CD4-positive, alpha-beta T cell treated with Interleukin-21 for 1 hour (primary cell): ENCODE measurements at regions not wholly inside any gene's neighbourhood (a gene's known extent, or its start where the extent isn't known, plus 50 kb on each side); places are given as distances from the start of the nearest gene placed in this dataset.
"Not testable (repeated sequence)": the region's sequence is repeated elsewhere in the genome, so short reads cannot be mapped to it uniquely, and the experiment has no call there.

ENCODE experiments used
- DNase-seq: peaks from one replicate; pipeline ENCODE4 v3.0.0-alpha.2; 2020

DNA sequence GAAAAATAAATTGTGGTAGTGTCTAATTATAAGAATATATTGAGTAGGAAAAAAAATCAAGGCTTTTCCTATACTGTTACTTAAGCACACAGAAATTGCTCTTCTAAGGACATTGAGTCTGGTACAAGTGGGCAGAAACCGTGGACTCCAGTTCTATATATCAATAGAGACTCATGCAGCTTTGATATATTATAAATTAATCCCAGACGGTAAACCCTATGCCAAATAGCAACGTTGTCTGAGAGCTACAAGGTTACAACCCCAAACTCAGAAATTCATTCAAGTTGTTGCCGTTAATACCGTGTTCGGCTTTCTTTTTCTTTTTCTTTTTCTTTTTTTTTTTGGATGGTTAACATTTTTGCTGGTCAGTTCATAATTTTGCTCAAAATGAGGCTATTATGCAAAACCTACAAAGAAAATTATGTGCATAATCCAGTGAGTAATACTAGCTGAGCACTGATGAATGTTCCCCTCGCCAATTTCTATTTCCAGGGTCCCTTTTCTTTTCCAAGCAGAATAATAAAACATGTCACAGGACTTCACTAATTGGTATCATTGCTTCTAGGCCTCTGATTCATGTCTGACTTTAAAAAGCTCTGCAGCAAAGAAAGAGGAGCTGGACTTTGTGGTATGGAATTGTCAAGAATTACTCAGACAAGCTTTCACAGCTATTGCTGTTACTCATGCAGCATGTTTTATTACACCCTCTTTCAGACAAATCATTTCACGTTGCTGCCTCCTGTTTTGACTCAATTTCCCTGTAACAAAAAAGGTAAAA lies 737.7 kb downstream of the NLGN4X start:
- DNase-seq = no peak

DNA sequence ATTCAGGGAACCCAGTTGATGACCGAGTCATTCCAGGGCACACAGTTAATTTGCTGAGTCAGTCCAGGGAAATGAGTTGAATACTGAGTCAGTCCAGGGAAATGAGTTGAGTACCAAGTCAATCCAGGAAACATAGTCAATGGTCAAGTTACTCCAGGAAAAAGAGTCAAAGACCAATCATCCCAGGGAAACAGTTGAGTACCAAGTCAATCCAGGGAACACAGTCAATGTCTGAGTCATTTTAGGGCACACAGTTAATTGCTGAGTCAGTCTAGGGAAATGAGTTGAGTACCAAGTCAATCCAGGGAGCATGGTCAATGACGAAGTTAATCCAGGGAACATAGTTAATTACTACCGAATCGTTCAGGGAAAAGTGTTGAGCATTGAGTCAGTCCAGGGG lies 754.4 kb downstream of the NLGN4X start:
- DNase-seq = no peak

DNA sequence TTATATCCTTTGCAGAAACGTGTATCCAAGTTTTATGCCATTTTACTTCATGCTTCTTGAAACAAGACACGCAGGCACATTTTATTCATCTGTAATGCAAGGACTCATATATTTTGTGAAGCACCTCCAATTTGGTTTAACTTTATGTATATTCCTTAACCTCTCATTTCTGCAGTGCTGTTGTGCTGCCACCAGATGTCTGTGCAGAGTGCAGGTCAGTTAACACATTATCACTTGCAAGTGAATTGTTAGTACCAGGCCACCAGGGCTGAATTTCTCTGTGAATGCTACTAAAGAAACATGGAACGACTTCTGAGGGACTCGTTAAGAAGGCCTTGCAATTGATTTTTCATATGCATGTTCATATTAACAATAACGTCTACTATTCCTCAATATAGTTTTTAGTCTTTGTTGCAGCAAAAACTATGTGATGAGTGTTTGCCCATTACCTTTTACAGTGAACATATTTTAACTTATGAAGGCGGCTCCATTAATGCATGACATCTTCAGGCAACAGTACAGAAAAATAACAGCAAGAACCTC lies 770.3 kb downstream of the NLGN4X start:
- no peak for DNase-seq

DNA sequence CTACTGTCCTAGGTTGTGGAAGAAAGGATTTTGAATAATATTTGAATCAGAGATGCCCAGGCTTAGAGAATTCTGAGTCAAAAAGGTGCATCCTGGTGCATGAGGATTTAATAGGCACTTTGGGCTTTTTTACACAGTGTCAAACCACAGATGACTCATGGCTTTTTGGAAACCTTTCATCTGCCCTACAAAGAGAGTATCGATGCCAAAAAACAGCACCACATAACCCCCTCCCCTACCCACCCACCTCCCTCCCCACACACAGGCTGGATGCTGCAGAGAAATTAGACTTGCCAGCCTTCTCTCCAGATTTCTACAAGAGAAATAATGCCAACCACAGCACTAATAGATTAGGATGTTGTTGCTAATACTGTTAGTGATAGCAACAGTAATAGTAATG lies 779.3 kb downstream of the NLGN4X start:
- DNase-seq = no peak

DNA sequence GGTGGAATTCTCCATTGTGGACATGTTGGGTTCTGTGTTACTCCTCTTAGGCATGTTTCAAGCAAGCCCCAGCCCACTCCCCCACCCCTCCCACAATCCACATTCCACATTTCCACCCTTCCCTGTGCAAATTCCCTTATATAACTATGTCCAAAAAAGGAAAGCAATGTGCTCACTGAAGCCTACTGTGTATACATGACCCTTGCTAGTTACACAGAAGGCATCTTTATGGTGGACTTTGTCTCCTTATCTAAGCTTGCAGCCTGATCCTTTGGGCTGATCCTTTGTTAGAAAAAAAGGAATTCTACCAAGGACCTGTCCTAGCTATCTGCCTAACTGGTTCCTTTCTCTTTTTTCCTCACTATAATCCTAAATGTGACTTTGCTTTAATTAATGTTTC lies 796.8 kb downstream of the NLGN4X start:
- DNase-seq = no peak

DNA sequence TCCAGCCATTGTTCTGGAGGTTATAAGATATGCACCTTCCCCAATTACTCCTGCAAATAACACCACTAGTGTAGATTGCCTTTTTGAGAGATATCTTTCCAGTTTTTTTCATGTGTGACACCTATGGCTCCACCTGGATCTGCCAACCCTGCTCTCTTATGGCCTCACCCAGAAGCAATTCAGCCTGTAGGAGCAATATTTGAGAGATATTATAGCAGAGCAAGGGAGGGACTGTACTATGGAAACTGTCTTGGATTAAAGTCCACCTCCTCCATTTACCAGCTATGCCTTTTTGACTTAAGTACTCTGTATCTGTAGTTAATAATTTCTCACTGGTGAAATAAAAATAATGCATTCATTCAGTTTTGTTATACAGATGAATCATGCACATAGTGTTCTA lies 803.5 kb downstream of the NLGN4X start:
- DNase-seq = no peak

DNA sequence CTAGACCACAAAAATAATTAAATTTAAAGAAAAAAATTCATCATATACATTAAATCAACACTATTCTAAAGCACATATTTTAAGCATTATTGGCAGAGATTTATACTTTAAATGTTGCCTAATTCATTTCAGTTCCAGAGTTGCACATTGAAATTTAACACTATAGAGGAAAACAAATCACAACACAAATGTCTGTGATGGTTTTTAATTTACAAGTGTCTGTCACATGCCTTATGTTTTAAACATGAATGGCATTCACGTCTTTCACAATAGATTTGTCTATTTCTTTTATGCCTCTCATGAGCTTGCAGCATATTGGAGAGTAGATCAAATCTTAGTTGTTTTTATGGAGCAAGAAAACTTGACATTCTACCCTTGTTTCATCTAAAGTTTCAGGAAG lies 811.3 kb downstream of the NLGN4X start:
- DNase-seq = no peak

DNA sequence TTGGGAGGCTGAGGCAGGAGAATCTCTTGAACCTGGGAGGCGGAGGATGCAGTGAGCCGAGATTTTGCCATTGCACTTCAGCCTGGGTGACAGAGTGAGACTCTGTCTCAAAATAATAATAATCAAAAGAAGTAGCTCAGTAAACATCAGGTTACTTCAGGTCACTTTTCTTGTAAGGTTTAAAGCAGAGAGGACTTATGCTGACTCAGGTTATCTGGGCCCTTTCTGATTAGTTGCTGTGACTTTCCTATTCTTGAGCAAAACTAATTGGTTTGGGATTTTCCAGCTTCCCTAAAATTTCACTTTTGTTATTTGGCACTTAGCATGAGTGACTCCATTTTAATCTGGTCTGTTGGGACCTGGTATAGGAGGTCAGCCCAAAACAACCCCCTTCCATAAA lies 812.9 kb downstream of the NLGN4X start:
- no peak for DNase-seq

DNA sequence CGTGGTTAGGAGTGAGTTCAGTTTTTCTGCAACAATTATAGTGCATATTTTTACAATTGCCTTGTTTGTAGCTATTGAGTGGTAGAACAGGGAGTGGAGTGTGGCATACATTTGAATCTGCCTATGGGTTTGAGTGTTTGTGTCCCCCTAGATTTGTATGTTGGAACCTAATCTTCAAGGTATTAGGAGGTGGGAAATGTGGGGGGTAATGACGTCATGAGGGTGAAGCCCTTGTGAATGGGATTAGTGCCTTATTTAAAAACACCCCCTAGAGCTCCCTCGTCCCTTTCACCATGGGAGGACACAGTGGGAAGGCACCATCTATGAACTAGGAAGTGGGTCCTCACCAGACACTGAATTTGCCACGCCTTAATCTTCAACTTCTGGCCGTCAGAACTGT lies 819.6 kb downstream of the NLGN4X start:
- no peak for DNase-seq

DNA sequence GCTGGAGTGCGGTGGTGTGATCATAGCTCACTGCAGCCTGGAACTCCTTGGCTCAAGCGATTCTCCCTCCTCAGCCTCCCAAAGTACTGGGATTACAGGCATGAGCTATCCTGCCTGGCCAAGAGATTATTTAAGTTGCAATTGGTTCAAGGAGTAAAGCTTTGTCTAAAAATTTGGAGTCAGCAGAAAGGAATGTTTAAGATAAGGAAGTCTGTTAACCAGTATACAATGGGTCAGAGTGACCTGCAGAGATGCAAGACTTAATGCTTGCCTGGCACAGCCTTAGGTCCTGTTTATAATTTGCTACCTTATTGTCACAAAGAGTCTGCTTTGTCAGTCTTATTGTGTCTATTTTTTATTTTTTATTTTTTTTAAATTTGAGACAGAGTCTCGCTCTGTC lies 826.2 kb downstream of the NLGN4X start:
- no peak for DNase-seq

DNA sequence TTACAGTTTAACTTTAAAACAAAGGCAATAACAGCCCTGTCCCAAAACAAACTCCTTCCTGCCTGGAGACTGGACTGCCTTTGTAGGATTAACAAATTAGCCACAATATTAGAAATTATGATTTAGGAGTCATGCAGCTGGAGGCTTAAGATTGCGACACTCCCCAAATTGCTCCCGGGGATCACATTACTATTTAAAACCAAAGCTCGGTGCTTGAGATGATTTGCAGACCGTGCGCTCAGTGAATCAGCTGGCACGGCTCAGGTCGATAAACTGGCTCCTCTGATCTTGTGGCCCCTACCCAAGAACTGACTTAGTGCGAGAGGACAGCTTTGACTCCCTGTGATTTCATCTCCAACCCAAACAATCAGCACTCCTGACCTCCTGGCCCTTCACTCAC lies 829.3 kb downstream of the NLGN4X start:
- no peak for DNase-seq

DNA sequence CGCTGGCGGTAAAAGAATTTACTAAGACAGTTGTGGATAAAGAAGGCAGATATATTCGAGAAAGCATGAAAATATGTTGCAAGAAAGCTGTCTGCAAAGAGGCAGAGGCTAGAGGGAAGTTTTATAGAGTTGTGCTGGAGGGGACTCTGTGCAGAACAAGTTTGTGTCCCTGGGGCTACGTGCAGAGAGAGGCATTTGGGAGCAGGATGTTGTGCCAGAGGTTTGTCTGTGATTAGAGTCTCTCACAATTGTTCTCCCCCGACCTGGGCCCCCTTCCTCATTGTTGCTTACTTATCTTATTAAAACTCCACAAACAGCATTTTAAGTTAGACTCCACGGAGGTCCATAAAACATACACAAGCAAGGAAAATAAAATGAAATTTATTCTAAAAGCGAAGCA lies 831.3 kb downstream of the NLGN4X start:
- DNase-seq = no peak

DNA sequence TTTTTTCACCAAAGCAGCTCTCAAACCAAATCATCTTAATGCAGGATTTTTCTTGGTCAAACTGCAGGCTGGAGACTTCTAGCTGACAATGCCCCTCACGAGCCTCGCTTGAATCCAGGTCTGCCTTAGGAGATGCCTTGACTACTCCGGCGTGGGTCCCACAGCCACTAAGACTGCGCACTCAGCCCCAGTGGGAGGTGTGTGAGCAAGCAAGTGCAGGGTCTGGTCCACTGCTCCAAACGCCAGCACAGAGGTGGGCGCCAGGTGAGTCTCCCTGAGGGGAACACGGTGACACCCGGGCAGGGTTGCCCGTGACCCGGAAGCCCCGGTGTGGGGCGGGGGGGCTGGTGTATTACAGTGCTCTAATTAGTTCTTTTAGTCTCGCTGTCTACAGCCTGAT lies 838.3 kb downstream of the NLGN4X start:
- DNase-seq = no peak

DNA sequence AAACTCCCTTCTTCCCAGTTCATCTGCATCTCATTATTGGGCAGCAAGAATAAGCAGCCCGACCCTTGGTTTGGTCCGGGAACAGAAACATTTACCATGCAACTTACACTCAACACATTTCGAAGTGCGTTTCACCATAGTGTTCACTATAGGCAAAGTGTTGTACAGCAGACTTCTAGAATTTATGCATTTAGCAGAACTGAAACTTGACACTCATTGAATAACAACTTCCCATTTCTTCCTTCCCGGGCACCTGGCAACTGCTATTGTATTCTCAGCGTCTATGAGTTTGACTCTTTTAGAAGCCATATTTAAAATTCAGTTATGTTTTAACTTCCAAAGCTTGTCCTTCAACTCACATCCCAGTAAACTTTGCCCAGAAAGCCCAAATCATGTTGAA lies 840.6 kb downstream of the NLGN4X start:
- no peak for DNase-seq

DNA sequence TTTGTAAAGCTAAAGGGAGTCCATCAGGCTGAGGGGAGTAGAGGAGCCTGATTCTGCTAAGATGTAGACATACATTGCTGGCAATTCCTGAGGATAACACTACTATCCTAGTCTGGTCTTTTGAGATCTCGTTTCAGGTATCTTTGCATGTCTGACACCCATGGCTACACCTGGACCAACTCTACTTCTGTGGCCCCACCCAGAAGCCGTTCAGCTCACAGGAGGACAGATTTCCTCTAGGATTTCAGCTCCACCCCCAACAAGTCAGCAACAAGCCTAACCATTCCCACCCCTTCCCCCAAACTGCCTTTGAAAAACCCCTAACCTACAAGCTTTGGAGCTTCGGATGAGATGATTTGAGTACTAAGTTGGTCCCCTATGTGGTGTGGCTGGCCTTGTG lies 848.2 kb downstream of the NLGN4X start:
- DNase-seq = no peak

DNA sequence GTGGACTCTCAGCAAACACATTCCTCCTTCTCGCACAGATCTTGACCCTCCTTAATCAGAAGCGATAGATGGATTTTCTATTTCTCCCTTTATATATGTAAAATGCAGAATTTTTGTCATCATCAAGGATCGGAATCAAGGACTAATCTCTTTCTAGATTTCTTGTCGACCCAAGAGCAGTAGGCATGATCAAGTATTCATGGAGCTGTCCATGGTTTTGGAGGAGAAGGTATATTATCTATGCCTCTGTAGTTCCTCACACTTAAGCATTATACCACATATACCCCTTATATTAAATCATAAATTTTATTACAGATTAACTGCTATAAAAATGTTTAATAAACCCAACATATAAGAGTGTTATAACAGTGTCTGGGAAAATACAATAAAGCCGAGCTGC lies 886.8 kb downstream of the NLGN4X start:
- DNase-seq = no peak

DNA sequence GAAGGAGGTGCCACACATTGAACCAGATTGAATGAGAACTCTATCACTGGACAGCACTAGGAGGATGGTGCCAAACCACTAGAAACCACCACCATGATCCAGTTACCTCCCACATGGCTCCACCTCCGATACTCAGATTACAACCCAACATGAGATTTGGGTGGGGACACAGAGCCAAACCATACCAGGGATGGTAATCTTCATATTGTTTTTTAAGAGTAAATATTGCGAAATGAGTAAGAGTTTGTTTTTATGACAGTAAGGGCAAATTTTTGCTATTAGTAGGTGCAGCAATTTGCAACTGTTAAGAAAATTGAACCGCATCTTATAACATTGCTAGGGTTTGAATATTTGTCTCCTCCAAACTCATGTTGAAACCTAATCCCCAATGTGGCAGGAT lies 891.5 kb downstream of the NLGN4X start:
- DNase-seq = no peak

DNA sequence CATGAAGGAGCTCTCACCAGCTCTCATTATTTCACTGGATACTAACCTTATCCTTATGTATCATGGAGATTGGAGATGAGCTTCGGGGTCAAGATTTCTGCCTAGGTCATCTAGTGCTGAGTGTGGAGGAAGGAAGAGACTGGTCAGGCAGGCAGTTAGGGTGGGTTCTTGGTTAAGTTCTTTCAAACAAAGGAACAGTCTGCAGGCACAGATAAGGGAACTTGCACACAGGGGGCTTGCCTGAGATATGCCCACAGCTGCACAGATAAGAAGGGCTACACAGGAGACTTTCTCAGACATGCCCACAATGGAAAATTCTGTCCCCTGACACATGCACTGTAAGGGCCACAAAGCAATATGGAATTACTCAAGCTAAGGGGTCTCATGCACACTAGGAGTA lies 904.1 kb downstream of the NLGN4X start:
- DNase-seq = no peak

DNA sequence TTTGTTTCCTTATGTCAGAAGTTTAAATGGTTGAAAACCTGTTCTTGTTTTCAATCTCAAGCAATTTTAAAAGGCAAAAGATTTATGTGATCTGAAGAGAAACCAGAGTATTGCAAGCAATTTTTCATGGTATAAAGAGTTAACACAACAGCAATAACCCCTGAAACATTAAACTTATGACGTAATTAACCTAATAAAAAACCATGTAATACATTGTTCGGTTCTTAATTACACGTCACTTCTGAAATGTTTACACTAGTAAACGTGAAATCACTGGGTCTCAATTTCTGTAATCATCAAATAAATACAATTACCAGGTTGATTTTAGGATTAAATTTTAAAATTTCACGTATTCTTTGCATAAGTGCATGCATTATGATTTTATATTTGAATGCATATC lies 914.5 kb downstream of the NLGN4X start:
- no peak for DNase-seq

DNA sequence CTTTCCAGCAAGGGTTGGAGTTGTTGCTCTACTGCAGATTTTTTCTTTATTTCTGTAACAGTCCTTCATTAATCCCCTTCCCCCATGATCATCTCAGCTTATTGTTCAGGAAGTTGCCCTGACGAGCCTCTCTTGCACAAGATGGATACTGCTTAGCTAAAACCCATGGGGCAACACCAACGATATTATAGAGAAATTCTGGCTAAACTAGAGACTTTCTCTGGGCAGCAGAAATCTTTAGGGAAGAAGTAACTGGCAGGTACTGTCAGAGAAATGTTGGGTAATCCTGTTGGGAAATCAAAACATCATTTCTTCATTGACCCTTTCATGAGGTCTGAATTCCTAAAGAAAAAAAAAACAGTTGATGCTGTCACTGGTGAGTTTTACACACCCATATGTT lies 921.3 kb downstream of the NLGN4X start:
- DNase-seq = no peak

DNA sequence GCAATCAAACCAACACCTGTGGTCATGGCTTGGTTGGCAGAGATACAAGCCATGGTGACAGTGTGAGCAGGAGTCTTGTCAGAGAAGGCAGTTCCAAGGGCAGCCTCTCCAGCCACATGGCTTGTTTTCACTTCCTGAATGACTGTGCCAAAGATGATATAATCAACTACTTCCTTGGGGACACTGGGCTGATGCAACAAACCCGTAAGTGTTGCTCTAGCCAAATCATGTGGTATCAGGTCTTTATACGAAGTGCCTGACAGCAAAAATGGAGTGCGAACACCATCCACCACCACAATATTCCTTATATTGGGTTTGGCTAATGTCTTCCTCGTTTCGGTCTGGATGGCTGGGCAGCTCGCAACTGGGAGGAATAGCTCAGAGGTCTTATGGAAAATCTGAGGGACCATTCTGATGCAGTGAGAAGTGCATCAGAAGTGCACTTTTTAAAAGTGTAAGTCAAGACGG lies 922.0 kb downstream of the NLGN4X start:
- no peak for DNase-seq

DNA sequence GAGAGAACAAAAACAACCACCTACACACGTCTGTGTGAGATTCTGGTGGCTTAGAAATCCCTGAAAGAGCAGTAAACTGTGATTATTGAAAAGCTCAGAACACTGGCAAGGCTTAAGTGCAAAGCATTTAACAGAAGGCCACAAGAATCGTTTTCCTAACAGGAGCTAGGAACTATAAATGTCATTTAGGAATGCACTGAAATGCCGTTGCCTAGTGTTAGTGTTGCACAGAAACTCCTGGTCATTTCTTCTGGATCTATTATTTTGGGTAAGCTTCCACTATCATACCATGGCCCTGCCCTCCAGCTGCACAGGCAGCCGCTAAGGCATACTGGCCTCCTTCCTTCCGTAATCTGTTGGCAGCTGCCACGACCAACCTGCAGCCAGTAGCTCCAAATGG lies 923.2 kb downstream of the NLGN4X start:
- no peak for DNase-seq

DNA sequence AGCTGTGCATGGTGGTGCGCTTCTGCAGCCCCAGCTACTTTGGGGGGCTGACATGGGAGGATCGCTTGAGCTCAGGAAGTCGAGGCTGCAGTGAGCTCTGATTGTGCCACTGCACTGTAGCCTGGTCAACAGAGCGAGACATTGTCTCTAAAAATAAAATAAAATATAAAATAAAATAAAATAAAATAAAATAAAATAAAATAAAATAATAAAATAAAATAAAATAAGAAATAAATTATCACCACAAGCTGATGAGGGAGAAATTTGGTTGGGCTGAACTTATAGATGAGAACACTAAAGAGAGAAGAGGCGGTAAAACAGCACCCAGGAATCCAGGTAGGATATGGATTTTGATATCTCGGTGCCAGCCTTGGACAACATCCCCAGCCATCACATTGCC lies 933.7 kb downstream of the NLGN4X start:
- no peak for DNase-seq

DNA sequence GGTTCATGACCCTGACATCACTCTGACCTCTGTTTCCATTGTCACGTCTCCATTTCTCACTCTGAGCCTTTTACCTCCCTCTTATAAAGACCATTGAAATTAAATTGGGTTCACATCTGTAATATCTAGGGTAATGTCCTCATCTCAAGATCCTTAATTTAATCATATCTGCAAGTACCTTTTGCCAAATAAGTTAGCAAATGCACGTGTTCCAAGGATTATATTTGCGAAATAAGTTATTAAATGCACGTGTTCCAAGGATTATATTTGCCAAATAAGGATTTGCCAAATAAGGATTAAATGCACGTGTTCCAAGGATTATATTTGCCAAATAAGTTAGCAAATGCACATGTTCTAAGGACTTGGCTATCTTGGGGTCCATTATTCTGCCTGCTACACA lies 938.0 kb downstream of the NLGN4X start:
- DNase-seq = no peak

DNA sequence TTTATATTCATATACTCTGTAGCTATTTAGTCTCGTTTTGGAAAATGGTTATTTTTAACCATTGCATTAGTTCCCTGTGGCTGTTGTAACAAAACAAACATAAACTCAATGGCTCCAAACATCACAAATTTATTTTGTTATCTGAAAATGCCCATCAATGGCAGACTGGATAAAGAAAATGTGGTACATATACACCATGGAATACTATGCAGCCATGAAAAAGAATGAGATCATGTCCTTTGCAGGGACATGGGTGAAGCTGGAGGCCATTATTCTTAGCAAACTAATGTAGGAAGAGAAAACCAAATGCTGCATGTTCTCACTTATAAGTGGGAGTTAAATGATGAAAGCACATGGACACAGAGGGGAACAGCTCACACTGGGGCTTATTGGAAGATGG lies 938.7 kb downstream of the NLGN4X start:
- DNase-seq = not testable (repeated sequence)
